IMR-90 (cell line): ENCODE measurements at regions not wholly inside any gene's neighbourhood (a gene's known extent, or its start where the extent isn't known, plus 50 kb on each side); places are given as distances from the start of the nearest gene placed in this dataset.

Experiments used
- ATAC-seq: fragments of 200-7000 bp; cut with Tn5 transposase; 2 replicates; pipeline ENCODE4 v1.9.1; 2020; ENCODE audit warnings: low read depth, mild to moderate bottlenecking, moderate library complexity
- BruUV-seq: library from RNA; stranded (reverse); fragments of 400-500 nt; replicated peaks from 2 replicates; lab custom pipeline; 2021; lab: Mats Ljungman, UMichigan
- CTCF ChIA-PET: fragments of 300-600 bp; formaldehyde crosslinking; extraction: SDS; loops from one replicate; lab custom pipeline; 2021; ENCODE audit warnings: antibody characterized with exemption; lab: Yijun Ruan, JAX
- POLR2A ChIA-PET: fragments of 300-600 bp; sonication (Branson Sonifier 250); formaldehyde crosslinking; loops from one replicate; lab custom pipeline; 2022; ENCODE audit warnings: antibody characterized with exemption; ENCODE audit not compliant: unreplicated experiment; lab: Charles Lee
- DNase-seq: peaks from one replicate; pipeline ENCODE4 v3.0.0; 2013
- H2AFZ ChIP-seq: replicated peaks from 2 replicates; pipeline ENCODE3; 2013; ENCODE audit warnings: low read length, mild to moderate bottlenecking; ENCODE audit not compliant: poor library complexity
- H2AK5ac ChIP-seq: 2 replicates; pipeline ENCODE4 v1.6.1; 2013; ENCODE audit warnings: low read depth, low read length, inconsistent platforms
- H2AK9ac ChIP-seq: replicated peaks from 2 replicates; pipeline ENCODE3; 2013; ENCODE audit warnings: mild to moderate bottlenecking, low read depth, low read length, moderate library complexity; ENCODE audit not compliant: poor library complexity
- H2BK120ac ChIP-seq: 2 replicates; pipeline ENCODE4 v1.6.1; 2013; ENCODE audit warnings: low read depth, low read length, inconsistent platforms
- H2BK15ac ChIP-seq: 3 replicates; pipeline ENCODE4 v1.6.1; 2013; ENCODE audit warnings: low read depth, low read length, inconsistent platforms
- H2BK20ac ChIP-seq: 2 replicates; pipeline ENCODE4 v1.6.1; 2013; ENCODE audit warnings: low read depth, mild to moderate bottlenecking, inconsistent platforms, low read length, moderate library complexity
- H2BK5ac ChIP-seq: 2 replicates; pipeline ENCODE4 v1.6.1; 2013; ENCODE audit warnings: mild to moderate bottlenecking, low read depth, low read length, inconsistent platforms; ENCODE audit not compliant: poor library complexity, severe bottlenecking
- H3K14ac ChIP-seq: replicated peaks from 2 replicates; pipeline ENCODE4 v1.6.1; 2013; ENCODE audit warnings: low read depth, low read length, inconsistent platforms
- H3K18ac ChIP-seq: 2 replicates; pipeline ENCODE4 v1.6.1; 2013; ENCODE audit warnings: low read depth, low read length, control low read depth
- H3K23ac ChIP-seq: 2 replicates; pipeline ENCODE4 v1.6.1; 2013; ENCODE audit warnings: low read depth, low read length, inconsistent platforms
- H3K27ac ChIP-seq: 2 replicates; pipeline ENCODE4 v1.5.1; 2013; ENCODE audit warnings: mild to moderate bottlenecking, control low read depth, low read length; ENCODE audit not compliant: insufficient read depth
- H3K27me3 ChIP-seq: 2 replicates; pipeline ENCODE4 v1.6.1; 2013; ENCODE audit warnings: low read length; ENCODE audit not compliant: control insufficient read depth, insufficient read depth
- H3K36me3 ChIP-seq: 2 replicates; pipeline ENCODE4 v1.6.1; 2013; ENCODE audit warnings: low read length, mixed read lengths; ENCODE audit not compliant: control insufficient read depth, insufficient read depth
- H3K4ac ChIP-seq: 2 replicates; pipeline ENCODE4 v1.6.1; 2013; ENCODE audit warnings: low read depth, low read length, inconsistent platforms
- H3K4me1 ChIP-seq: 2 replicates; pipeline ENCODE4 v1.6.1; 2013; ENCODE audit warnings: low read length, mixed read lengths; ENCODE audit not compliant: control insufficient read depth, insufficient read depth
- H3K4me2 ChIP-seq: 2 replicates; pipeline ENCODE4 v1.6.1; 2013; ENCODE audit warnings: low read depth, mild to moderate bottlenecking, control low read depth, low read length, moderate library complexity
- H3K4me3 ChIP-seq: 2 replicates; pipeline ENCODE4 v1.5.1; 2013; ENCODE audit warnings: low read depth, mild to moderate bottlenecking, control low read depth, low read length, moderate library complexity; ENCODE audit not compliant: insufficient read depth
- H3K56ac ChIP-seq: 2 replicates; pipeline ENCODE4 v1.6.1; 2013; ENCODE audit warnings: low read length, inconsistent platforms; ENCODE audit not compliant: insufficient read depth; ENCODE audit errors: extremely low read depth
- H3K79me1 ChIP-seq, 2 experiments: 2 replicates each; pipeline ENCODE4 v1.6.1; 2013; ENCODE audit warnings: low read length in 2 of 2, inconsistent platforms in 1 of 2, low read depth in 1 of 2
- H3K9ac ChIP-seq: 2 replicates; pipeline ENCODE4 v1.6.1; 2013; ENCODE audit warnings: low read depth, low read length, control low read depth
- H3K9me1 ChIP-seq: 2 replicates; pipeline ENCODE4 v1.6.1; 2013; ENCODE audit warnings: low read length, inconsistent platforms; ENCODE audit not compliant: insufficient read depth
- H3K9me3 ChIP-seq: 2 replicates; pipeline ENCODE4 v1.6.1; 2013; ENCODE audit warnings: low read length; ENCODE audit not compliant: control insufficient read depth, insufficient read depth
- H4K20me1 ChIP-seq: 2 replicates; pipeline ENCODE4 v1.6.1; 2013; ENCODE audit warnings: low read length, inconsistent platforms; ENCODE audit not compliant: insufficient read depth
- H4K5ac ChIP-seq: 2 replicates; pipeline ENCODE4 v1.6.1; 2013; ENCODE audit warnings: mild to moderate bottlenecking, low read depth, low read length, control low read depth
- H4K8ac ChIP-seq, 2 experiments: 2 replicates each; pipeline ENCODE4 v1.6.1; 2013; ENCODE audit warnings: low read depth in 2 of 2, low read length in 2 of 2, control low read depth in 1 of 2, inconsistent platforms in 1 of 2
- H4K91ac ChIP-seq: 2 replicates; pipeline ENCODE4 v1.6.1; 2013; ENCODE audit warnings: low read depth, low read length, inconsistent platforms; ENCODE audit not compliant: insufficient read depth
- CHD1 ChIP-seq: IDR thresholded peaks from 2 replicates; pipeline ENCODE4 v1.6.1; 2012; ENCODE audit warnings: low read depth, low read length, improper control_type of control experiment
- FOS ChIP-seq: fragments of 150-350 bp; IDR thresholded peaks from 2 replicates; pipeline ENCODE4 v1.6.1; 2016; ENCODE audit warnings: low read depth, low read length
- MXI1 ChIP-seq: IDR thresholded peaks from 2 replicates; pipeline ENCODE4 v1.6.1; 2012; ENCODE audit warnings: low read depth, mild to moderate bottlenecking, low read length, moderate library complexity, borderline replicate concordance
- SMC3 ChIP-seq: fragments of 150-350 bp; IDR thresholded peaks from 2 replicates; pipeline ENCODE4 v1.6.1; 2016; ENCODE audit warnings: low read depth, mild to moderate bottlenecking, antibody characterized with exemption, low read length, moderate library complexity
- WGBS, 2 experiments: methylation state at CpG; one replicate each; pipeline versions ENCODE4 v1.1.5 to v1.1.7; 2013; ENCODE audit warnings: missing lambda C conversion rate in 2 of 2; ENCODE audit not compliant: insufficient read length in 1 of 2; ENCODE audit errors: extremely low coverage in 2 of 2; 5-methylcytosine and 5-hydroxymethylcytosine counted together
- dilution Hi-C: fragments of 300-500 bp; cut with HindIII; formaldehyde crosslinking; loops from one replicate; pipeline ENCODE4 v1.14.3; 2018; ENCODE audit warnings: low sequenced_read_pairs; ENCODE audit not compliant: unreplicated experiment
- in situ Hi-C: fragments of 300-500 bp; cut with MboI; formaldehyde crosslinking; loops from 3 replicates; pipeline ENCODE4 v1.14.3; 2019; ENCODE audit warnings: low sequenced_read_pairs, inconsistent platforms, mixed read lengths
- intact Hi-C: fragments of 100-400 bp; cut with micrococcal nuclease; formaldehyde crosslinking; loops from 2 replicates; pipeline ENCODE4 v1.10.0; 2022
- TF ChIP-seq, protein P1 (sequence below): conservative IDR thresholded peaks from 2 replicates; pipeline ENCODE4 v1.5.1; 2012; ENCODE audit warnings: mild to moderate bottlenecking, low read depth, low read length, improper control_type of control experiment

DNA sequence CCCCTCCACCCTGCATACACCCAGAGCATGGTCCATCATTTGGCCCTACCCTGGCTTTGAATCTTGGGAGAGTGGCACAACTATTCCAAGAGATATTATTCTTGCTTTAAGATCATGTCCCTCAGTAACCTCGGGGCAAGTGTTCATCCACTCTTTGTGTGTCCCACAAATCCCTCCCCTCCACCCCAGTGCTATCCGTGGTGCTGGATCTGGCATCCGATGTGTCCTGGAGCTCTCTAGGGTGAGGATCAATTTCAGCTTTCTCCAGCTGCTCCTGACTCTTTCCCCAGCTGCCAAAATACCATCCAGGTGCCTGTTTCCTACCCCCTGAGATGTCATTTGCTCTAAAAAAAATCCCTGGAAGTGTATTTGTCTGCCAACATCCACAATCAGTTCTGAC, 64.8 kb upstream of the CMKLR1 start:
- no peak overlapping the region for H3K4me2 ChIP-seq
- no peak overlapping the region for H4K91ac ChIP-seq
- H2AK9ac ChIP-seq = no peak overlapping the region
- intact Hi-C loops = no loop called here
- DNase-seq (no peak), ATAC-seq (no peak)
- no peaks in the 10 kb centered on the region for H3K36me3 ChIP-seq
- dilution Hi-C loops = no loop called here
- TF ChIP-seq CHD1 = no peak
- no peak for TF ChIP-seq FOS
- TF ChIP-seq MXI1 = no peak
- TF ChIP-seq SMC3 = no peak
- TF ChIP-seq, protein P1, sequence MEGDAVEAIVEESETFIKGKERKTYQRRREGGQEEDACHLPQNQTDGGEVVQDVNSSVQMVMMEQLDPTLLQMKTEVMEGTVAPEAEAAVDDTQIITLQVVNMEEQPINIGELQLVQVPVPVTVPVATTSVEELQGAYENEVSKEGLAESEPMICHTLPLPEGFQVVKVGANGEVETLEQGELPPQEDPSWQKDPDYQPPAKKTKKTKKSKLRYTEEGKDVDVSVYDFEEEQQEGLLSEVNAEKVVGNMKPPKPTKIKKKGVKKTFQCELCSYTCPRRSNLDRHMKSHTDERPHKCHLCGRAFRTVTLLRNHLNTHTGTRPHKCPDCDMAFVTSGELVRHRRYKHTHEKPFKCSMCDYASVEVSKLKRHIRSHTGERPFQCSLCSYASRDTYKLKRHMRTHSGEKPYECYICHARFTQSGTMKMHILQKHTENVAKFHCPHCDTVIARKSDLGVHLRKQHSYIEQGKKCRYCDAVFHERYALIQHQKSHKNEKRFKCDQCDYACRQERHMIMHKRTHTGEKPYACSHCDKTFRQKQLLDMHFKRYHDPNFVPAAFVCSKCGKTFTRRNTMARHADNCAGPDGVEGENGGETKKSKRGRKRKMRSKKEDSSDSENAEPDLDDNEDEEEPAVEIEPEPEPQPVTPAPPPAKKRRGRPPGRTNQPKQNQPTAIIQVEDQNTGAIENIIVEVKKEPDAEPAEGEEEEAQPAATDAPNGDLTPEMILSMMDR = no peak
- no peaks in the 10 kb centered on the region for H3K9me1 ChIP-seq
- H3K56ac ChIP-seq = no peak overlapping the region
- H4K5ac ChIP-seq = no peak overlapping the region
- no peaks in the 10 kb centered on the region for H3K27me3 ChIP-seq
- no peak overlapping the region for H3K14ac ChIP-seq
- H3K4ac ChIP-seq = no peak overlapping the region
- no peaks in the 10 kb centered on the region for H3K4me1 ChIP-seq
- WGBS, 2 experiments = 0% methylated on average over 1 of the region's 3 CpGs; no CpG with 5 or more reads in 1 of the 2 experiments
- POLR2A ChIA-PET = no interaction called here
- no peak overlapping the region for H2AK5ac ChIP-seq
- no peak overlapping the region for H3K23ac ChIP-seq
- no peak overlapping the region for H3K18ac ChIP-seq
- in situ Hi-C loops = no loop called here
- H3K9me3 ChIP-seq = no peaks in the 10 kb centered on the region
- H3K27ac ChIP-seq = no peak overlapping the region
- CTCF ChIA-PET = no interaction called here
- H4K20me1 ChIP-seq = no peaks in the 10 kb centered on the region
- H2BK5ac ChIP-seq = no peak overlapping the region
- no peaks in the 10 kb centered on the region for H3K79me1 ChIP-seq
- BruUV-seq = no TSS peak
- H4K8ac ChIP-seq = no peak overlapping the region
- H2BK120ac ChIP-seq = no peak overlapping the region
- no peak overlapping the region for H2AFZ ChIP-seq
- no peak overlapping the region for H2BK20ac ChIP-seq
- H2BK15ac ChIP-seq = no peak overlapping the region
- no peak overlapping the region for H3K4me3 ChIP-seq
- H3K9ac ChIP-seq = no peak overlapping the region
